HG03060 (cell line): ENCODE measurements at regions not wholly inside any gene's neighbourhood (a gene's known extent, or its start where the extent isn't known, plus 50 kb on each side); places are given as distances from the start of the nearest gene placed in this dataset.
"Not testable (repeated sequence)": the region's sequence is repeated elsewhere in the genome, so short reads cannot be mapped to it uniquely, and the experiment has no call there.

ENCODE experiments used
- ATAC-seq: cut with Tn5 transposase; IDR thresholded peaks from one replicate; pipeline ENCODE4 v1.9.1; 2021; ENCODE audit warnings: low read depth, moderate number of reproducible peaks; ENCODE audit not compliant: unreplicated experiment

- no peak for ATAC-seq
Observed at GRCh38 chr5:106521701-106522100, 1149.0 kb downstream of the EFNA5 start.

GRCh38 chr5:106510321-106510720, 1160.4 kb downstream of the EFNA5 start:
- ATAC-seq, result no peak

- ATAC-seq, result no peak
Observed at GRCh38 chr5:106508894-106509293, 1161.8 kb downstream of the EFNA5 start.

- ATAC-seq, result no peak
Observed at GRCh38 chr5:106493910-106494309, 1176.8 kb downstream of the EFNA5 start.

- ATAC-seq, result no peak
Observed at GRCh38 chr5:106489004-106489403, 1181.7 kb downstream of the EFNA5 start.

- ATAC-seq, result no peak
Observed at GRCh38 chr5:106488407-106488806, 1182.3 kb downstream of the EFNA5 start.

GRCh38 chr5:106481374-106481773, 1189.4 kb downstream of the EFNA5 start:
- no peak for ATAC-seq

- ATAC-seq, result no peak
Observed at GRCh38 chr5:106476630-106477029, 1194.1 kb downstream of the EFNA5 start.

GRCh38 chr5:106474066-106474465, 1196.7 kb downstream of the EFNA5 start:
- no peak for ATAC-seq

- ATAC-seq, result no peak
Observed at GRCh38 chr5:106459541-106459940, 1211.2 kb downstream of the EFNA5 start.

- no peak for ATAC-seq
Observed at GRCh38 chr5:106454651-106455415, 1215.9 kb downstream of the EFNA5 start.

- ATAC-seq, result no peak
Observed at GRCh38 chr5:106454050-106454449, 1216.7 kb downstream of the EFNA5 start.

- ATAC-seq, result no peak
Observed at GRCh38 chr5:106451998-106452397, 1218.7 kb downstream of the EFNA5 start.

- no peak for ATAC-seq
Observed at GRCh38 chr5:106443746-106444145, 1227.0 kb downstream of the EFNA5 start.

- ATAC-seq, result no peak
Observed at GRCh38 chr5:106435185-106435584, 1235.6 kb downstream of the EFNA5 start.

GRCh38 chr5:106430733-106431132, 1240.0 kb downstream of the EFNA5 start:
- ATAC-seq, result not testable (repeated sequence)

- no peak for ATAC-seq
Observed at GRCh38 chr5:106423109-106423897, 1247.4 kb downstream of the EFNA5 start.

GRCh38 chr5:106420102-106420501, 1250.6 kb downstream of the EFNA5 start:
- ATAC-seq, result no peak

GRCh38 chr5:106418196-106418595, 1252.5 kb downstream of the EFNA5 start:
- no peak for ATAC-seq

GRCh38 chr5:106417566-106417965, 1253.2 kb downstream of the EFNA5 start:
- ATAC-seq, result no peak

GRCh38 chr5:106417163-106417562, 1253.6 kb downstream of the EFNA5 start:
- ATAC-seq, result no peak

GRCh38 chr5:106415541-106415940, 1255.2 kb downstream of the EFNA5 start:
- ATAC-seq, result no peak
